ENCODE measurements at regions not wholly inside any gene's neighbourhood (a gene's known extent, or its start where the extent isn't known, plus 50 kb on each side); places are given as distances from the start of the nearest gene placed in this dataset.

GRCh38 chr1:222938986-222939385, 124.1 kb downstream of the DISP1 start:
- Histone ChIP-seq H2AK5ac (ENCODE audit: low read length, severe bottlenecking) (no peak overlapping the region), H2BK12ac (ENCODE audit: low read length in 2 of 2) (no peak overlapping the region), H3K4ac (ENCODE audit: low read depth in 1 of 2, low read length in 2 of 2) (no peak overlapping the region), H3K4me3 (ENCODE audit: insufficient read depth in 1 of 2, low read depth in 1 of 2, low read length in 2 of 2) (no peak overlapping the region), H3K79me1 (replicated peaks; ENCODE audit: low read length, poor library complexity, severe bottlenecking) (peaks cover 11% of the 10 kb centered on the region), H2BK120ac (ENCODE audit: low read depth, low read length) (no peak overlapping the region), H4K91ac (ENCODE audit: low read length) (no peak overlapping the region), H3K9me3 (ENCODE audit: control insufficient read depth, low read length) (no peaks in the 10 kb centered on the region), H3K4me1 (ENCODE audit: control insufficient read depth, insufficient read depth, low read depth, low read length) (no peaks in the 10 kb centered on the region), H3K14ac (ENCODE audit: low read length in 2 of 2) (no peak overlapping the region), H2AFZ (ENCODE audit: low read depth, low read length) (no peak overlapping the region), H3K9ac (ENCODE audit: low read length) (no peak overlapping the region), H2BK5ac (ENCODE audit: low read depth, low read length, poor library complexity, severe bottlenecking) (no peak overlapping the region), H3K27me3 (ENCODE audit: control insufficient read depth in 1 of 2, insufficient read depth in 1 of 2, low read length in 2 of 2) (no peaks in the 10 kb centered on the region), H3K27ac (ENCODE audit: low read length, poor library complexity, severe bottlenecking) (no peak overlapping the region), H3K23ac (ENCODE audit: low read length in 2 of 2) (no peak overlapping the region), H3K36me3 (ENCODE audit: control insufficient read depth in 1 of 2, insufficient read depth in 2 of 2, low read depth in 1 of 2, low read length in 2 of 2) (peaks cover 4 to 13% of the 10 kb centered on the region in 2 experiments), H3K18ac (ENCODE audit: low read depth in 1 of 2, low read length in 2 of 2) (no peak overlapping the region), H2BK15ac (ENCODE audit: low read depth, poor library complexity, severe bottlenecking) (no peak overlapping the region), H3K4me2 (ENCODE audit: low read length, poor library complexity, severe bottlenecking) (no peak overlapping the region), H4K8ac (ENCODE audit: low read length) (no peak overlapping the region)
- WGBS = no CpG with 5 or more reads among the region's 1 CpG
- DNase-seq = no peak

- Histone ChIP-seq H2AFZ (ENCODE audit: low read depth, low read length) (no peak overlapping the region), H2AK5ac (ENCODE audit: low read length, severe bottlenecking) (no peak overlapping the region), H2BK15ac (ENCODE audit: low read depth, poor library complexity, severe bottlenecking) (no peak overlapping the region), H3K79me1 (replicated peaks; ENCODE audit: low read length, poor library complexity, severe bottlenecking) (peaks cover 11% of the 10 kb centered on the region), H3K4me3 (ENCODE audit: insufficient read depth in 1 of 2, low read depth in 1 of 2, low read length in 2 of 2) (no peak overlapping the region), H3K4ac (ENCODE audit: low read depth in 1 of 2, low read length in 2 of 2) (no peak overlapping the region), H2BK12ac (ENCODE audit: low read length in 2 of 2) (no peak overlapping the region), H3K23ac (ENCODE audit: low read length in 2 of 2) (no peak overlapping the region), H3K14ac (ENCODE audit: low read length in 2 of 2) (no peak overlapping the region), H3K4me1 (ENCODE audit: control insufficient read depth, insufficient read depth, low read depth, low read length) (no peaks in the 10 kb centered on the region), H3K9me3 (ENCODE audit: control insufficient read depth, low read length) (no peaks in the 10 kb centered on the region), H4K8ac (ENCODE audit: low read length) (no peak overlapping the region), H2BK120ac (ENCODE audit: low read depth, low read length) (no peak overlapping the region), H3K27ac (ENCODE audit: low read length, poor library complexity, severe bottlenecking) (no peak overlapping the region), H3K9ac (ENCODE audit: low read length) (no peak overlapping the region), H4K91ac (ENCODE audit: low read length) (no peak overlapping the region), H3K27me3 (ENCODE audit: control insufficient read depth in 1 of 2, insufficient read depth in 1 of 2, low read length in 2 of 2) (no peaks in the 10 kb centered on the region), H2BK5ac (ENCODE audit: low read depth, low read length, poor library complexity, severe bottlenecking) (no peak overlapping the region), H3K4me2 (ENCODE audit: low read length, poor library complexity, severe bottlenecking) (no peak overlapping the region), H3K18ac (ENCODE audit: low read depth in 1 of 2, low read length in 2 of 2) (no peak overlapping the region), H3K36me3 (ENCODE audit: control insufficient read depth in 1 of 2, insufficient read depth in 2 of 2, low read depth in 1 of 2, low read length in 2 of 2) (peaks cover 4 to 24% of the 10 kb centered on the region in 2 experiments)
- WGBS = 93% methylated on average over 5 of the region's 5 CpGs
- DNase-seq = no peak
Observed at GRCh38 chr1:222940095-222940494, 125.3 kb downstream of the DISP1 start.

- Histone ChIP-seq H3K27ac (ENCODE audit: low read length, poor library complexity, severe bottlenecking) (no peak overlapping the region), H2BK5ac (ENCODE audit: low read depth, low read length, poor library complexity, severe bottlenecking) (no peak overlapping the region), H3K79me1 (replicated peaks; ENCODE audit: low read length, poor library complexity, severe bottlenecking) (peaks cover 11% of the 10 kb centered on the region), H3K4me1 (ENCODE audit: control insufficient read depth, insufficient read depth, low read depth, low read length) (no peaks in the 10 kb centered on the region), H2BK120ac (ENCODE audit: low read depth, low read length) (no peak overlapping the region), H4K8ac (ENCODE audit: low read length) (no peak overlapping the region), H3K36me3 (ENCODE audit: control insufficient read depth in 1 of 2, insufficient read depth in 2 of 2, low read depth in 1 of 2, low read length in 2 of 2) (peaks cover 4 to 24% of the 10 kb centered on the region in 2 experiments), H3K9me3 (ENCODE audit: control insufficient read depth, low read length) (no peaks in the 10 kb centered on the region), H2AFZ (ENCODE audit: low read depth, low read length) (no peak overlapping the region), H4K91ac (ENCODE audit: low read length) (no peak overlapping the region), H3K14ac (ENCODE audit: low read length in 2 of 2) (no peak overlapping the region), H3K9ac (ENCODE audit: low read length) (no peak overlapping the region), H3K4me2 (ENCODE audit: low read length, poor library complexity, severe bottlenecking) (no peak overlapping the region), H3K4me3 (ENCODE audit: insufficient read depth in 1 of 2, low read depth in 1 of 2, low read length in 2 of 2) (no peak overlapping the region), H3K18ac (ENCODE audit: low read depth in 1 of 2, low read length in 2 of 2) (no peak overlapping the region), H2AK5ac (ENCODE audit: low read length, severe bottlenecking) (no peak overlapping the region), H2BK15ac (ENCODE audit: low read depth, poor library complexity, severe bottlenecking) (no peak overlapping the region), H3K4ac (ENCODE audit: low read depth in 1 of 2, low read length in 2 of 2) (no peak overlapping the region), H3K23ac (ENCODE audit: low read length in 2 of 2) (no peak overlapping the region), H3K27me3 (ENCODE audit: control insufficient read depth in 1 of 2, insufficient read depth in 1 of 2, low read length in 2 of 2) (no peaks in the 10 kb centered on the region), H2BK12ac (ENCODE audit: low read length in 2 of 2) (no peak overlapping the region)
- DNase-seq = no peak
- no CpG with 5 or more reads among the region's 2 CpGs for WGBS
Observed at GRCh38 chr1:222940906-222941305, 126.1 kb downstream of the DISP1 start.

GRCh38 chr1:222941425-222941824, 126.6 kb downstream of the DISP1 start:
- no peak overlapping the region for H4K8ac ChIP-seq (ENCODE audit: low read length)
- no peak overlapping the region for H3K4me3 ChIP-seq (ENCODE audit: insufficient read depth in 1 of 2, low read depth in 1 of 2, low read length in 2 of 2)
- no peak overlapping the region for H3K4me2 ChIP-seq (ENCODE audit: low read length, poor library complexity, severe bottlenecking)
- no peak overlapping the region for H3K23ac ChIP-seq (ENCODE audit: low read length in 2 of 2)
- WGBS = 100% methylated on average over 1 of the region's 1 CpG
- H3K4me1 ChIP-seq (ENCODE audit: control insufficient read depth, insufficient read depth, low read depth, low read length) = no peaks in the 10 kb centered on the region
- peaks cover 4 to 24% of the 10 kb centered on the region in 2 experiments for H3K36me3 ChIP-seq (ENCODE audit: control insufficient read depth in 1 of 2, insufficient read depth in 2 of 2, low read depth in 1 of 2, low read length in 2 of 2)
- H3K18ac ChIP-seq (ENCODE audit: low read depth in 1 of 2, low read length in 2 of 2) = no peak overlapping the region
- H2AFZ ChIP-seq (ENCODE audit: low read depth, low read length) = no peak overlapping the region
- H2AK5ac ChIP-seq (ENCODE audit: low read length, severe bottlenecking) = no peak overlapping the region
- H4K91ac ChIP-seq (ENCODE audit: low read length) = no peak overlapping the region
- H2BK120ac ChIP-seq (ENCODE audit: low read depth, low read length) = no peak overlapping the region
- peaks cover 11% of the 10 kb centered on the region for H3K79me1 ChIP-seq (replicated peaks; ENCODE audit: low read length, poor library complexity, severe bottlenecking)
- no peak overlapping the region for H2BK5ac ChIP-seq (ENCODE audit: low read depth, low read length, poor library complexity, severe bottlenecking)
- no peaks in the 10 kb centered on the region for H3K27me3 ChIP-seq (ENCODE audit: control insufficient read depth in 1 of 2, insufficient read depth in 1 of 2, low read length in 2 of 2)
- no peak overlapping the region for H3K14ac ChIP-seq (ENCODE audit: low read length in 2 of 2)
- no peak for DNase-seq
- H2BK15ac ChIP-seq (ENCODE audit: low read depth, poor library complexity, severe bottlenecking) = no peak overlapping the region
- no peak overlapping the region for H3K4ac ChIP-seq (ENCODE audit: low read depth in 1 of 2, low read length in 2 of 2)
- H3K9me3 ChIP-seq (ENCODE audit: control insufficient read depth, low read length) = no peaks in the 10 kb centered on the region
- H3K9ac ChIP-seq (ENCODE audit: low read length) = no peak overlapping the region
- H2BK12ac ChIP-seq (ENCODE audit: low read length in 2 of 2) = no peak overlapping the region
- H3K27ac ChIP-seq (ENCODE audit: low read length, poor library complexity, severe bottlenecking) = no peak overlapping the region

Measured in mesenchymal stem cell (in vitro differentiated cells and primary cell).